Panc1 (cell line): ENCODE measurements at regions not wholly inside any gene's neighbourhood (a gene's known extent, or its start where the extent isn't known, plus 50 kb on each side); places are given as distances from the start of the nearest gene placed in this dataset.

ENCODE experiments used
- ATAC-seq: fragments of 200-7000 bp; cut with Tn5 transposase; 2 replicates; pipeline ENCODE4 v1.9.1; 2020; ENCODE audit warnings: mild to moderate bottlenecking, moderate library complexity
- BruUV-seq: library from RNA; stranded (reverse); fragments of 400-500 nt; replicated peaks from 2 replicates; lab custom pipeline; 2021; lab: Mats Ljungman, UMichigan
- CTCF ChIA-PET: fragments of 300-600 bp; sonication (Branson Sonifier 250); formaldehyde crosslinking; loops from one replicate; lab custom pipeline; 2022; ENCODE audit warnings: antibody characterized with exemption; lab: Charles Lee
- POLR2A ChIA-PET: fragments of 300-600 bp; sonication (Branson Sonifier 250); formaldehyde crosslinking; loops from one replicate; lab custom pipeline; 2022; ENCODE audit warnings: antibody characterized with exemption; lab: Charles Lee
- DNase-seq: peaks from one replicate; pipeline ENCODE4 v3.0.0-alpha.2; 2010; ENCODE audit warnings: low read depth, low spot score
- H3K27ac ChIP-seq: 2 replicates; pipeline ENCODE4 v1.5.1; 2011; ENCODE audit warnings: mild to moderate bottlenecking, low read length, inconsistent platforms
- H3K27me3 ChIP-seq: fragments of 200-500 bp; sonication (Bioruptor generic); 2 replicates; pipeline ENCODE4 v1.6.0; 2014; ENCODE audit warnings: low read length, inconsistent platforms; ENCODE audit not compliant: control insufficient read depth, insufficient read depth
- H3K36me3 ChIP-seq: fragments of 200-500 bp; sonication (Bioruptor generic); 2 replicates; pipeline ENCODE4 v1.5.1; 2014; ENCODE audit warnings: inconsistent platforms, mild to moderate bottlenecking, low read length, moderate library complexity; ENCODE audit not compliant: control insufficient read depth, insufficient read depth
- H3K4me1 ChIP-seq: 2 replicates; pipeline ENCODE4 v1.5.1; 2011; ENCODE audit warnings: inconsistent platforms, mild to moderate bottlenecking, low read length, moderate library complexity; ENCODE audit not compliant: control insufficient read depth, insufficient read depth
- H3K4me3 ChIP-seq, 2 experiments: 2 replicates each; pipeline ENCODE4 v1.5.1; 2011 to 2012; ENCODE audit warnings: low read depth in 2 of 2, low read length in 2 of 2, mild to moderate bottlenecking in 2 of 2, inconsistent platforms in 1 of 2, moderate library complexity in 1 of 2
- H3K9me3 ChIP-seq: fragments of 200-500 bp; sonication (Bioruptor generic); 2 replicates; pipeline ENCODE4 v1.5.1; 2014; ENCODE audit warnings: low read depth, mild to moderate bottlenecking, inconsistent platforms, low read length, moderate library complexity; ENCODE audit not compliant: control insufficient read depth, insufficient read depth
- POLR2AphosphoS5 ChIP-seq: IDR thresholded peaks from 2 replicates; pipeline ENCODE4 v1.6.1; 2012; ENCODE audit warnings: mild to moderate bottlenecking, low read depth, low read length, moderate library complexity
- SIN3A ChIP-seq: IDR thresholded peaks from 2 replicates; pipeline ENCODE4 v1.6.1; 2012; ENCODE audit warnings: low read depth, mild to moderate bottlenecking, low read length, moderate library complexity, borderline replicate concordance; ENCODE audit not compliant: insufficient read depth
- TCF7L2 ChIP-seq: IDR thresholded peaks from 2 replicates; pipeline ENCODE4 v1.6.1; 2011; ENCODE audit warnings: mild to moderate bottlenecking, low read depth, low read length, inconsistent platforms
- in situ Hi-C: cut with HindIII; loops from 2 replicates; pipeline ENCODE4 v1.10.0; 2016; ENCODE audit warnings: low sequenced_read_pairs, low pct_unique_long_range_greater_than_20kb
- intact Hi-C: fragments of 100-400 bp; cut with micrococcal nuclease; formaldehyde crosslinking; loops from one replicate; pipeline ENCODE4 v1.10.0; 2022; ENCODE audit not compliant: unreplicated experiment
- TF ChIP-seq, protein P1 (sequence below): fragments of 450-650 bp; IDR thresholded peaks from 2 replicates; pipeline ENCODE4 v1.5.1; 2017; ENCODE audit warnings: mild to moderate bottlenecking
- TF ChIP-seq, protein P2 (sequence below), 2 experiments: IDR thresholded peaks; 2 replicates each; pipeline ENCODE4 v1.6.1; 2011 to 2012; ENCODE audit warnings: low read depth in 2 of 2, control low read depth in 1 of 2, low read length in 1 of 2, mild to moderate bottlenecking in 1 of 2, moderate library complexity in 1 of 2; ENCODE audit not compliant: insufficient read depth in 1 of 2

DNA sequence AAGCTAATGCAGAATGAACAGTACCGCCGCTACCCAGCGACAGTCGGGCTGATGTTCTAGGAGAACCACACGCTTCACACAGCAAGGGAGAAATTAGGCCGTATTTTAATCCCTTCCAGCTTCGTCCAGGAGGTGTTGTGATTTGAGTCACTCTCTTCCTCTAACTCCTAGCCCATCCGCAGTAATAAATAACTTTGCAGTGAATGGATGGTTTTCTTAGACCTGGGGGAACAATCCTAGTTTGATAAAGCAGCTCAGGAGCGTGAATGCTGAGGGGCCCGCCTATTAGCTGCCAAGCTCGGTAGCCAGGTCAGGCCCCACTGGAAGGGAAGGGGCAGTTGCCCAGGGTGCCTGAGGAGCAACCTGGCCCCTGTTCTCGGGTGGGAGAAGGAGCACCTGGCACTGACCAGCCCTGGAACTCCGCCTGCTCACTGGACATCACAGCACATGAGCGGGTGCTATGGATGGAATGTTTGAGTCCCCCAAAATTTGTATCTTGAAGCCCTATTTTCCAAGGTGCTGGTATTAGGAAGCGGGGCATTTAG, 146.0 kb upstream of the AFDN start:
- H3K36me3 ChIP-seq = no peaks in the 10 kb centered on the region
- TF ChIP-seq, protein P1, sequence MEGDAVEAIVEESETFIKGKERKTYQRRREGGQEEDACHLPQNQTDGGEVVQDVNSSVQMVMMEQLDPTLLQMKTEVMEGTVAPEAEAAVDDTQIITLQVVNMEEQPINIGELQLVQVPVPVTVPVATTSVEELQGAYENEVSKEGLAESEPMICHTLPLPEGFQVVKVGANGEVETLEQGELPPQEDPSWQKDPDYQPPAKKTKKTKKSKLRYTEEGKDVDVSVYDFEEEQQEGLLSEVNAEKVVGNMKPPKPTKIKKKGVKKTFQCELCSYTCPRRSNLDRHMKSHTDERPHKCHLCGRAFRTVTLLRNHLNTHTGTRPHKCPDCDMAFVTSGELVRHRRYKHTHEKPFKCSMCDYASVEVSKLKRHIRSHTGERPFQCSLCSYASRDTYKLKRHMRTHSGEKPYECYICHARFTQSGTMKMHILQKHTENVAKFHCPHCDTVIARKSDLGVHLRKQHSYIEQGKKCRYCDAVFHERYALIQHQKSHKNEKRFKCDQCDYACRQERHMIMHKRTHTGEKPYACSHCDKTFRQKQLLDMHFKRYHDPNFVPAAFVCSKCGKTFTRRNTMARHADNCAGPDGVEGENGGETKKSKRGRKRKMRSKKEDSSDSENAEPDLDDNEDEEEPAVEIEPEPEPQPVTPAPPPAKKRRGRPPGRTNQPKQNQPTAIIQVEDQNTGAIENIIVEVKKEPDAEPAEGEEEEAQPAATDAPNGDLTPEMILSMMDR = no peak
- TF ChIP-seq TCF7L2 (no peak), SIN3A (no peak), POLR2AphosphoS5 (no peak)
- TF ChIP-seq, protein P2, sequence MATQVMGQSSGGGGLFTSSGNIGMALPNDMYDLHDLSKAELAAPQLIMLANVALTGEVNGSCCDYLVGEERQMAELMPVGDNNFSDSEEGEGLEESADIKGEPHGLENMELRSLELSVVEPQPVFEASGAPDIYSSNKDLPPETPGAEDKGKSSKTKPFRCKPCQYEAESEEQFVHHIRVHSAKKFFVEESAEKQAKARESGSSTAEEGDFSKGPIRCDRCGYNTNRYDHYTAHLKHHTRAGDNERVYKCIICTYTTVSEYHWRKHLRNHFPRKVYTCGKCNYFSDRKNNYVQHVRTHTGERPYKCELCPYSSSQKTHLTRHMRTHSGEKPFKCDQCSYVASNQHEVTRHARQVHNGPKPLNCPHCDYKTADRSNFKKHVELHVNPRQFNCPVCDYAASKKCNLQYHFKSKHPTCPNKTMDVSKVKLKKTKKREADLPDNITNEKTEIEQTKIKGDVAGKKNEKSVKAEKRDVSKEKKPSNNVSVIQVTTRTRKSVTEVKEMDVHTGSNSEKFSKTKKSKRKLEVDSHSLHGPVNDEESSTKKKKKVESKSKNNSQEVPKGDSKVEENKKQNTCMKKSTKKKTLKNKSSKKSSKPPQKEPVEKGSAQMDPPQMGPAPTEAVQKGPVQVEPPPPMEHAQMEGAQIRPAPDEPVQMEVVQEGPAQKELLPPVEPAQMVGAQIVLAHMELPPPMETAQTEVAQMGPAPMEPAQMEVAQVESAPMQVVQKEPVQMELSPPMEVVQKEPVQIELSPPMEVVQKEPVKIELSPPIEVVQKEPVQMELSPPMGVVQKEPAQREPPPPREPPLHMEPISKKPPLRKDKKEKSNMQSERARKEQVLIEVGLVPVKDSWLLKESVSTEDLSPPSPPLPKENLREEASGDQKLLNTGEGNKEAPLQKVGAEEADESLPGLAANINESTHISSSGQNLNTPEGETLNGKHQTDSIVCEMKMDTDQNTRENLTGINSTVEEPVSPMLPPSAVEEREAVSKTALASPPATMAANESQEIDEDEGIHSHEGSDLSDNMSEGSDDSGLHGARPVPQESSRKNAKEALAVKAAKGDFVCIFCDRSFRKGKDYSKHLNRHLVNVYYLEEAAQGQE (IDR thresholded peaks at IDR 0.05; ENCODE audit: insufficient read depth in 1 of 2, low read depth in 2 of 2, low read length in 1 of 2) = no peak
- no peak overlapping the region for H3K27ac ChIP-seq
- H3K4me1 ChIP-seq = peaks cover 16% of the 10 kb centered on the region
- CTCF ChIA-PET = interaction anchor here (0.6 kb wide), 1 partner anchor 243 kb away, joined by 7 read pairs; no protein-coding TSS in a partner anchor
- no peaks in the 10 kb centered on the region for H3K9me3 ChIP-seq
- no peak for ATAC-seq
- peaks cover 10% of the 10 kb centered on the region; the same call in 1 of the 2 replicates for H3K27me3 ChIP-seq
- POLR2A ChIA-PET = no interaction called here
- in situ Hi-C loops = no loop called here
- DNase-seq = no peak
- no peak overlapping the region for H3K4me3 ChIP-seq
- no TSS peak for BruUV-seq
- intact Hi-C loops = no loop called here

DNA sequence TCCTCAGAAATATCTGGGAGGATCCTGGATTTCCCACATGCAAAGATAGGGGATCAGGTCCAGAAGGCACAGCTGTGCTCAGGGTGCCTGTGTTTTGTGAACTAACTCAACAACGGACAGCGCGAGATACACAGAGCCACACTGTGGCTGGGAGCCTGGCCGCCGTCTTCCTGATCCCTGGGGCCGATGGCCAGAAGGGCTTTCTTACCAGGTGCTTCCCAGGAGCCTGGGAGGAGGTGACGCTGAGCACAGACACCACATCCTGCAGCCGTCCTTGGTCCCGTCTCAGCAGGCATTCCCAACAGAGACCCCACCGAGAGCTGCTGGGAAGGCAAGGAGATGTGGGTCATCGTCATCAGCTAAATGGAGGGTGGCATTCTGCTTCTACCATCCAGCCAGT, 144.6 kb upstream of the AFDN start:
- POLR2A ChIA-PET = no interaction called here
- no peak for ATAC-seq
- DNase-seq = no peak
- no TSS peak for BruUV-seq
- in situ Hi-C loops = no loop called here
- TF ChIP-seq, protein P1 = no peak
- TF ChIP-seq TCF7L2 (no peak), POLR2AphosphoS5 (no peak), SIN3A (no peak)
- TF ChIP-seq, protein P2 (IDR thresholded peaks at IDR 0.05; ENCODE audit: insufficient read depth in 1 of 2, low read depth in 2 of 2, low read length in 1 of 2) = no peak
- intact Hi-C loops = no loop called here
- H3K9me3 ChIP-seq = no peaks in the 10 kb centered on the region
- no peaks in the 10 kb centered on the region for H3K36me3 ChIP-seq
- CTCF ChIA-PET = no interaction called here
- H3K4me3 ChIP-seq = no peak overlapping the region
- H3K4me1 ChIP-seq = peaks cover 16% of the 10 kb centered on the region
- no peak overlapping the region for H3K27ac ChIP-seq
- peaks cover 10% of the 10 kb centered on the region; the same call in 1 of the 2 replicates for H3K27me3 ChIP-seq
